Endothelial cell of umbilical vein (primary cell): ENCODE measurements at regions not wholly inside any gene's neighbourhood (a gene's known extent, or its start where the extent isn't known, plus 50 kb on each side); places are given as distances from the start of the nearest gene placed in this dataset.

Source experiments
- BruUV-seq: library from RNA; stranded (reverse); fragments of 400-500 nt; replicated peaks from 2 replicates; lab custom pipeline; 2021; lab: Mats Ljungman, UMichigan
- CTCF ChIA-PET: fragments of 300-600, 350-600 bp; sonication (Branson Sonifier 250); formaldehyde crosslinking; loops from one replicate; lab custom pipeline; 2021; ENCODE audit warnings: antibody characterized with exemption, inconsistent platforms; lab: Charles Lee
- POLR2A ChIA-PET: fragments of 300-600, 350-600 bp; sonication (Branson Sonifier 250); formaldehyde crosslinking; loops from one replicate; lab custom pipeline; 2021; ENCODE audit warnings: antibody characterized with exemption, inconsistent platforms; lab: Charles Lee
- DNase-seq: peaks from one replicate; pipeline ENCODE4 v3.0.0-alpha.2; 2011; ENCODE audit warnings: low read depth, low spot score
- FAIRE-seq: peaks from 2 replicates; lab custom pipeline; 2011; peaks lifted over from hg19 to GRCh38; lab: Jason Lieb, UNC
- H2AFZ ChIP-seq: 2 replicates; pipeline ENCODE4 v1.6.0; 2012; ENCODE audit warnings: low read depth, low read length, control low read depth, inconsistent platforms
- H3K27ac ChIP-seq: 2 replicates; pipeline ENCODE4 v1.5.1; 2011; ENCODE audit warnings: low read depth, mild to moderate bottlenecking, control low read depth, low read length, moderate library complexity; ENCODE audit not compliant: insufficient read depth
- H3K27me3 ChIP-seq, 2 experiments: 2 replicates each; pipeline versions ENCODE4 v1.6.0 to v1.6.1; 2011; ENCODE audit warnings: low read length in 2 of 2, mixed read lengths in 1 of 2; ENCODE audit not compliant: control insufficient read depth in 2 of 2, insufficient read depth in 2 of 2
- H3K36me3 ChIP-seq, 2 experiments: 2 replicates in 1 of 2; 3 replicates in 1 of 2; pipeline ENCODE4 v1.5.1; 2011; ENCODE audit warnings: low read length in 2 of 2, mild to moderate bottlenecking in 1 of 2, moderate library complexity in 1 of 2; ENCODE audit not compliant: control insufficient read depth in 2 of 2, insufficient read depth in 2 of 2; ENCODE audit errors: extremely low read depth in 1 of 2
- H3K4me1 ChIP-seq: 3 replicates; pipeline ENCODE4 v1.5.1; 2011; ENCODE audit warnings: mild to moderate bottlenecking, low read length; ENCODE audit not compliant: control insufficient read depth, insufficient read depth; ENCODE audit errors: extremely low read depth
- H3K4me2 ChIP-seq: 2 replicates; pipeline ENCODE4 v1.6.1; 2011; ENCODE audit warnings: low read length, control low read depth, mixed read lengths; ENCODE audit not compliant: insufficient read depth
- H3K4me3 ChIP-seq, 3 experiments: fragments of 200-600 bp in 1 of 3; sonication (generic), shearing (Covaris generic) in 1 of 3; replicated peaks in 1 of 3; 2 replicates each; pipeline ENCODE4 v1.5.1; 2011 to 2016; ENCODE audit warnings: control low read depth in 3 of 3, low read length in 3 of 3, mild to moderate bottlenecking in 2 of 3, inconsistent platforms in 1 of 3, low read depth in 1 of 3, moderate library complexity in 1 of 3; ENCODE audit not compliant: insufficient read depth in 1 of 3
- H3K79me2 ChIP-seq: 2 replicates; pipeline ENCODE4 v1.6.0; 2012; ENCODE audit warnings: low read length, inconsistent platforms; ENCODE audit not compliant: control insufficient read depth, insufficient read depth
- H3K9ac ChIP-seq: replicated peaks from 2 replicates; pipeline ENCODE3; 2011; ENCODE audit warnings: low read length, control low read depth; ENCODE audit not compliant: insufficient read depth; ENCODE audit errors: extremely low read depth
- H3K9me1 ChIP-seq: replicated peaks from 3 replicates; pipeline ENCODE4 v1.6.0; 2011; ENCODE audit warnings: mild to moderate bottlenecking, low read length; ENCODE audit not compliant: control insufficient read depth, insufficient read depth; ENCODE audit errors: extremely low read depth
- H3K9me3 ChIP-seq: replicated peaks from 2 replicates; pipeline ENCODE4 v1.5.1; 2012; ENCODE audit warnings: low read length, inconsistent platforms; ENCODE audit not compliant: control insufficient read depth, insufficient read depth
- H4K20me1 ChIP-seq: replicated peaks from 2 replicates; pipeline ENCODE3; 2011; ENCODE audit warnings: mild to moderate bottlenecking, low read length; ENCODE audit not compliant: control insufficient read depth, insufficient read depth; ENCODE audit errors: extremely low read depth
- CTCF ChIP-seq, 2 donors: IDR thresholded peaks; 1 replicate in 1 of 2; 2 replicates in 1 of 2; pipeline ENCODE4 v1.5.1; 2011; ENCODE audit warnings: low read length in 2 of 2, mild to moderate bottlenecking in 2 of 2, moderate library complexity in 2 of 2, control low read depth in 1 of 2, inconsistent platforms in 1 of 2, low read depth in 1 of 2; ENCODE audit not compliant: insufficient read depth in 1 of 2; ENCODE audit errors: extremely low read depth in 1 of 2
- EZH2 ChIP-seq: IDR thresholded peaks from 2 replicates; pipeline ENCODE4 v1.6.1; 2012; ENCODE audit warnings: borderline replicate concordance, low read depth, mild to moderate bottlenecking, moderate library complexity, low read length, inconsistent platforms; ENCODE audit not compliant: severe bottlenecking
- FOS ChIP-seq: IDR thresholded peaks from 2 replicates; pipeline ENCODE4 v1.6.1; 2011; ENCODE audit warnings: mild to moderate bottlenecking, low read length, moderate library complexity, borderline replicate concordance; ENCODE audit not compliant: insufficient read depth
- GATA2 ChIP-seq: IDR thresholded peaks from 2 replicates; pipeline ENCODE4 v1.7.0; 2011; ENCODE audit warnings: low read depth, mild to moderate bottlenecking, moderate library complexity, mixed read lengths, low read length; ENCODE audit not compliant: insufficient read length, insufficient read depth
- JUN ChIP-seq: IDR thresholded peaks from 2 replicates; pipeline ENCODE4 v1.6.1; 2011; ENCODE audit warnings: borderline replicate concordance, low read depth; ENCODE audit not compliant: insufficient read length, insufficient read depth
- MAX ChIP-seq: IDR thresholded peaks from 2 replicates; pipeline ENCODE4 v1.6.1; 2011; ENCODE audit not compliant: insufficient read depth, insufficient read length
- MYC ChIP-seq: IDR thresholded peaks from one replicate; pipeline ENCODE4 v1.6.1; 2011; ENCODE audit warnings: mild to moderate bottlenecking, low read depth, low read length
- POLR2A ChIP-seq: IDR thresholded peaks from 2 replicates; pipeline ENCODE4 v1.6.1; 2012; ENCODE audit warnings: low read depth, mild to moderate bottlenecking, control low read depth, low read length
- POLR2AphosphoS5 ChIP-seq: IDR thresholded peaks from 2 replicates; pipeline ENCODE4 v1.6.1; 2012; ENCODE audit warnings: low read depth, mild to moderate bottlenecking, control low read depth, low read length, moderate library complexity; ENCODE audit not compliant: insufficient read depth
- dilution Hi-C: fragments of 300-500 bp; cut with MboI; formaldehyde crosslinking; loops from one replicate; pipeline ENCODE4 v1.15.0; 2019; ENCODE audit warnings: low sequenced_read_pairs; ENCODE audit not compliant: extremely low pct_ligation_motif_present
- intact Hi-C: fragments of 100-400 bp; cut with micrococcal nuclease; formaldehyde crosslinking; loops from one replicate; pipeline ENCODE4 v1.10.0; 2022

- H3K79me2 ChIP-seq = no peaks in the 10 kb centered on the region
- H4K20me1 ChIP-seq = no peaks in the 10 kb centered on the region
- dilution Hi-C loops = no loop called here
- no peak overlapping the region for H3K9ac ChIP-seq
- H3K4me1 ChIP-seq = no peaks in the 10 kb centered on the region
- H3K9me1 ChIP-seq = no peaks in the 10 kb centered on the region
- FAIRE-seq (no peak), DNase-seq (no peak)
- TF ChIP-seq EZH2 (no peak), POLR2AphosphoS5 (no peak), FOS (no peak), POLR2A (no peak), MAX (no peak), CTCF (IDR thresholded peaks at IDR 0.05; ENCODE audit: extremely low read depth in 1 of 2, insufficient read depth in 1 of 2, low read depth in 1 of 2, low read length in 2 of 2) (no peak), MYC (no peak), GATA2 (no peak), JUN (no peak)
- no peak overlapping the region for H3K27ac ChIP-seq
- H3K9me3 ChIP-seq = peaks cover 17% of the 10 kb centered on the region
- H3K4me2 ChIP-seq = no peak overlapping the region
- H2AFZ ChIP-seq = no peak overlapping the region
- H3K27me3 ChIP-seq = no peaks in the 10 kb centered on the region
- CTCF ChIA-PET = no interaction called here
- POLR2A ChIA-PET = no interaction called here
- intact Hi-C loops = no loop called here
- no TSS peak for BruUV-seq
- H3K36me3 ChIP-seq = no peaks in the 10 kb centered on the region
- H3K4me3 ChIP-seq = no peak overlapping the region
These were observed 1113.4 kb downstream of the BRD1 start for GRCh38 chr22:48714231-48714630.
